ENCODE measurements at regions not wholly inside any gene's neighbourhood (a gene's known extent, or its start where the extent isn't known, plus 50 kb on each side); places are given as distances from the start of the nearest gene placed in this dataset.

DNA sequence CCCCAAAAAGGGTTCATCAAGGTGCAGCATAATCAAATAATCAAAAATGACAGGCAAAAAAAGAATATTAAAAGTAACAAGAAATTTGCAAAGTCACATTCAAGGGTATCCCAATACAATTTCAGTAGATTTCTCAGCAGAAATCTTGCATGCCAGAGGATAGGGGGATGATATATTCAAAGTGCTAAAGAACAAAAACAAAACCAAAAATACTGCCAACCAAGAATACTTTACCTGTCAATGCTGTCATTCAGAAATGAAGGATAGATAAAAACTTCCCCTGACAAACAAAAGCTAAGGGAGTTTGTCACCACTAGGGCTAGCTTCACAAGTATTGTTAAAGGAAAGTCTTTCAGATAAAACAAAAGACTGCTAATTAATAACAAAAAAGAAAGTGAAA is 68.7 kb upstream of the EDIL3 start:
- Histone ChIP-seq H3K27me3 (ENCODE audit: control insufficient read depth, insufficient read depth, low read length) (no peaks in the 10 kb centered on the region), H3K36me3 (ENCODE audit: control insufficient read depth, insufficient read depth, low read length) (no peaks in the 10 kb centered on the region), H3K4me3 (ENCODE audit: low read depth, low read length) (no peak overlapping the region)
- no peak for DNase-seq (ENCODE audit: low read depth)
- TF ChIP-seq, protein P1, sequence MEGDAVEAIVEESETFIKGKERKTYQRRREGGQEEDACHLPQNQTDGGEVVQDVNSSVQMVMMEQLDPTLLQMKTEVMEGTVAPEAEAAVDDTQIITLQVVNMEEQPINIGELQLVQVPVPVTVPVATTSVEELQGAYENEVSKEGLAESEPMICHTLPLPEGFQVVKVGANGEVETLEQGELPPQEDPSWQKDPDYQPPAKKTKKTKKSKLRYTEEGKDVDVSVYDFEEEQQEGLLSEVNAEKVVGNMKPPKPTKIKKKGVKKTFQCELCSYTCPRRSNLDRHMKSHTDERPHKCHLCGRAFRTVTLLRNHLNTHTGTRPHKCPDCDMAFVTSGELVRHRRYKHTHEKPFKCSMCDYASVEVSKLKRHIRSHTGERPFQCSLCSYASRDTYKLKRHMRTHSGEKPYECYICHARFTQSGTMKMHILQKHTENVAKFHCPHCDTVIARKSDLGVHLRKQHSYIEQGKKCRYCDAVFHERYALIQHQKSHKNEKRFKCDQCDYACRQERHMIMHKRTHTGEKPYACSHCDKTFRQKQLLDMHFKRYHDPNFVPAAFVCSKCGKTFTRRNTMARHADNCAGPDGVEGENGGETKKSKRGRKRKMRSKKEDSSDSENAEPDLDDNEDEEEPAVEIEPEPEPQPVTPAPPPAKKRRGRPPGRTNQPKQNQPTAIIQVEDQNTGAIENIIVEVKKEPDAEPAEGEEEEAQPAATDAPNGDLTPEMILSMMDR (IDR thresholded peaks at IDR 0.05; ENCODE audit: insufficient read depth, low read length, poor library complexity, severe bottlenecking), result no peak

DNA sequence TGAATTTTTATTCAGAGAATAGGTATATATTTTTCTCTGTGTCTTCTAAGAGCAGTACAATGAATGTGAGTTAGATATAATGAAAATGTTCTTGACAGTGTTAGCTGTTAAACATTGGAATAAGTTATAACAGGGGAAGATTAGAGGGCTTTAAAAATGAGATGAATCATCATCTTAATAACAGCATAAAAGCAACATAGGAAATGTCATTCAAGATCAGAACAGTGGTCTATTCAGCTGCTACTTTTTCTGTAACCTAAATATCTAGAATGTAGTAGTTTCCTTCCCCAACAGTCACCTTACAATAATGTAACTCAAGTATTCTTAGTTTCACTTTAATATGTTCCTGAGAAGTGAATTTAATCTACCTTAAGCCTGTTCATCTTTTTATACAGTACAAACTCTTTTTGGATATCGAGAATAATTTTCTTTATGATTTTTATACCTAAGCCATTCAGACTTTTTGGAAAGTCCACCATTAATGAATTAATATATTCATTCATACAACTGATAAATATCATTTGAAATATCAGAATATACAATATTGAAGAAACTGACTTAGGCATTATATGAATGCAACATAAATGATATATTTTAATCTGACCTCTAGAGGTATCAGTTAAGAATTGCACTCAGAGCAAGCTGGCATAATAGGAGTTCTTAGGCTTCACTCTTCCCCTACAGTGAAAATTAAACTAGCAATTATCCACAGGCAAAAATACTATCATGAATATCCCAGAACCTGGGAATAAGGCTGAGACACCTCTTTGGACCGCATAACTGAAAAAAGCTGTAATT is 66.1 kb upstream of the EDIL3 start:
- Histone ChIP-seq H3K36me3 (ENCODE audit: control insufficient read depth, insufficient read depth, low read length) (no peaks in the 10 kb centered on the region), H3K27me3 (ENCODE audit: control insufficient read depth, insufficient read depth, low read length) (no peaks in the 10 kb centered on the region), H3K4me3 (ENCODE audit: low read depth, low read length) (no peak overlapping the region)
- TF ChIP-seq, protein P1 (IDR thresholded peaks at IDR 0.05; ENCODE audit: insufficient read depth, low read length, poor library complexity, severe bottlenecking), result peak; percentile 41
- DNase-seq (ENCODE audit: low read depth), result no peak

DNA sequence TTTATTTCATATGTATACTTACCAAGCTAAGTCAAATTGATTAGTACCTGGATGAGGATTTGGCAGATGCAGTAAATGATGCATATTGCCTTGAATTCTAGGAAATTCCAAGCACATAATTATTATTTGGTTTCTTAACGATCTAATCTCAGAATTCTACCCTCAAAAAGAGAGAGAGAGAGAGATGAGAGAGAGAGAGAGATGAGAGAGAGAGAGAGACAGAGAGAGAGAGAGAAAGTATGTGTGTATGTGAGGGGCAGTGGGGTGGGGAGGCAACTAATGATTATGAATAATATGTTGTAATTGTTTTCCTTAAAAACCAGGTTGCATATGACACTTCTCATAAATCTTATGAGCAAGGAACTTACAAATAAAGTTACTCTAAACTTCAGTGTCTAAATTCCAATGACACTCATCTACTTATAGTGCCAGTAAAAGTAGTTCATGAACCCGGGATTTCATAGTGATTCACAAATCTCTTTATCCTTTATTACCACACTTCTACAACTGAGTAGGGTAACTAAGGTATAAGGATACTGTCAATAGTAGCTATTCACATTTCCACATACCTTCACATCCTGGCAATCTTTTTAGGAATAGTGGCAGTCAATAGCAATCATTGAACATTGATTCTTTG is 60.5 kb upstream of the EDIL3 start:
- Histone ChIP-seq H3K4me3 (ENCODE audit: low read depth, low read length) (no peak overlapping the region), H3K27me3 (ENCODE audit: control insufficient read depth, insufficient read depth, low read length) (no peaks in the 10 kb centered on the region), H3K36me3 (ENCODE audit: control insufficient read depth, insufficient read depth, low read length) (no peaks in the 10 kb centered on the region)
- TF ChIP-seq, protein P1 (IDR thresholded peaks at IDR 0.05; ENCODE audit: insufficient read depth, low read length, poor library complexity, severe bottlenecking), result no peak
- no peak for DNase-seq (ENCODE audit: low read depth)

DNA sequence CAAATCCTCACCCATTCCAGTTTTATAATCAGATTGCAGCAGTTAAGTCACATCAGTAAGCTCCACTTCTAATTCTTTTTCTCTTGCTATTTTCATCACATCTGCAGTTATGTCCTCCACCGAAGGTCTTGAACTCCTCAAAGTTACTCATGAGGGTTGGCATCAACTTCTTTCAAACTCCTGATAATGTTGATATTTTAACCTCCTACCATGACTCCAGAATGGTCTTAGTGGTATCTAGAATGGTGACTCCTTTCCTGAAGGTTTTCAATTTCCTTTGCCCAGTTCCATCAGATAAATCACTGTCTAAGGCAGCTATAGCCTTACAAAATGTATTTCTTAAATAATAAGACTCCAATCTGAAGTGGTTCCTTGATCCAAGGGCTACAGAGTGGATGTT is 53.8 kb upstream of the EDIL3 start:
- DNase-seq (ENCODE audit: low read depth), result no peak
- Histone ChIP-seq H3K4me3 (ENCODE audit: low read depth, low read length) (no peak overlapping the region), H3K27me3 (ENCODE audit: control insufficient read depth, insufficient read depth, low read length) (no peaks in the 10 kb centered on the region), H3K36me3 (ENCODE audit: control insufficient read depth, insufficient read depth, low read length) (no peaks in the 10 kb centered on the region)
- TF ChIP-seq, protein P1 (IDR thresholded peaks at IDR 0.05; ENCODE audit: insufficient read depth, low read length, poor library complexity, severe bottlenecking), result no peak

DNA sequence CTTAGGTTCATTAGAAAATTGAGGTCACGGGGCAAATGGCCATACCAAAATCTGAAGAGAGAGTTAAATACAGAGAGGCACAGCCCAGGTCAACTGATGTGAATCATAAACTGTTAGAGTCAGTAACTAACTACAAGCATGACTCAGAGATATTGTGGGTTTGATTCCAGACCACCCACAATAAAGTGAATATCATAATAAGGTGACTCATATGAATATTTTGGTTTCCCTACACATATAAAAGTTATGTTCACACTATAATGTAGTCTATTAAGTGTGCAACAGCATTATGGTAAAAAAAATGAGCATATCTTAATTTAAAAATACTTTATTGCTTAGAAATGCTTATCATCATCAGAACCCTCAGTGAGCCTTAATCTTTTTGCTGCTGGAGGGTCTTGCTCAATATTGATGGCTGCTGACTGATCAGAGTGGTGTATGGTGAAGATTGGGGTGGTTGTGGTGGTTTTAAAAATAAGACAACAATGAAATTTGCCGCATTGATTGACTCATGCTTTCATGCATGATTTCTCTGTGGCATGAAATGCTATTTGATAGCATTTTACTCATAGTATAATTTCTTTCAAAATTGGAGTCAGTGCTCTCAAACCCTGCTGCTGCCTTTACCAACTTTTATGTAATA is 53.1 kb upstream of the EDIL3 start:
- no peaks in the 10 kb centered on the region for H3K27me3 ChIP-seq (ENCODE audit: control insufficient read depth, insufficient read depth, low read length)
- H3K36me3 ChIP-seq (ENCODE audit: control insufficient read depth, insufficient read depth, low read length), result no peaks in the 10 kb centered on the region
- DNase-seq (ENCODE audit: low read depth), result peak; percentile 44
- H3K4me3 ChIP-seq (ENCODE audit: low read depth, low read length), result no peak overlapping the region
- TF ChIP-seq, protein P1 (IDR thresholded peaks at IDR 0.05; ENCODE audit: insufficient read depth, low read length, poor library complexity, severe bottlenecking), result no peak
